ENCODE measurements at regions not wholly inside any gene's neighbourhood (a gene's known extent, or its start where the extent isn't known, plus 50 kb on each side); places are given as distances from the start of the nearest gene placed in this dataset.
"Not testable (repeated sequence)": the region's sequence is repeated elsewhere in the genome, so short reads cannot be mapped to it uniquely, and the experiment has no call there.

- no peak for DNase-seq
Measured at GRCh38 chr7:26955516-26955915, 91.1 kb upstream of the SKAP2 start.

DNA sequence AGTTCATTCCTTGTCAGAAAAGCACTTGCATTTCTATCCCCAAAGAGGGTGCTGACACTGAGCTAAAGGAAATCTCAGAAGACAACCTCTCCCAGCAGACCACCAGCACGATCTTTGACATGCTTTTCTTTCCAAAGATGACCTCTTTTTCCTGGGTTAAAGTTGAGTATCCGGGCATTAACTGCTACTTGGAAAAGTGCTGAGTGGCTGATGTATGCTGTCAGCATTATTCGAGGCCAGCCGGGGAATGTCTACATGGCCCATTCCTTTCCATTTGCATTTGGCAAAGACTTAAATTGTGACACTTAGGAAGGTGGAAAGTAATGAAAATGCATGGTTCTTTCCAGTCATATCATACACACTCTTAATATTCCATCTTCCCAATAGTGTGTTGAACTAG is 90.6 kb upstream of the SKAP2 start:
- no peak for DNase-seq

GRCh38 chr7:26951407-26951950 is 87.1 kb upstream of the SKAP2 start:
- DNase-seq: no peak

GRCh38 chr7:26950889-26951288 is 86.5 kb upstream of the SKAP2 start:
- DNase-seq: no peak

DNA sequence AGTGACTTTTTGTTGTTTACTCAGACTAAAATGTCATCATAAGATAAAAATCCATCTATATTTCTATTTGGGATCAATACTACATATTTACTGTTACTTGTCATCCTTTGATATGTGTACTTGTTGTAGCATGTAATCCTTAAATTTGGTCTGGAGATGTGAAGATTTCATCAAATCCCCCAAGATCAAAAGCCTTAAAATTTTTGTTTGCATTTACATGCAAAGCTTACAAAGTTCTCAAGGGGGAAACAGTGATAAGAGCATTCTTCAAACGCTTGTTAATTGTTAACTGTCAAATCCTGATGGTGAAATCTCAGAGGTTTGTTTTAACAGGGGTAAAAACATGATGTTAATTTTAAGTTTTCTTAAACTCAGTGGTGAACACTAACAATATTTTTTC is 84.9 kb upstream of the SKAP2 start:
- DNase-seq: no peak

- no peak for DNase-seq
Measured at GRCh38 chr7:26948617-26949118, 84.3 kb upstream of the SKAP2 start.

DNA sequence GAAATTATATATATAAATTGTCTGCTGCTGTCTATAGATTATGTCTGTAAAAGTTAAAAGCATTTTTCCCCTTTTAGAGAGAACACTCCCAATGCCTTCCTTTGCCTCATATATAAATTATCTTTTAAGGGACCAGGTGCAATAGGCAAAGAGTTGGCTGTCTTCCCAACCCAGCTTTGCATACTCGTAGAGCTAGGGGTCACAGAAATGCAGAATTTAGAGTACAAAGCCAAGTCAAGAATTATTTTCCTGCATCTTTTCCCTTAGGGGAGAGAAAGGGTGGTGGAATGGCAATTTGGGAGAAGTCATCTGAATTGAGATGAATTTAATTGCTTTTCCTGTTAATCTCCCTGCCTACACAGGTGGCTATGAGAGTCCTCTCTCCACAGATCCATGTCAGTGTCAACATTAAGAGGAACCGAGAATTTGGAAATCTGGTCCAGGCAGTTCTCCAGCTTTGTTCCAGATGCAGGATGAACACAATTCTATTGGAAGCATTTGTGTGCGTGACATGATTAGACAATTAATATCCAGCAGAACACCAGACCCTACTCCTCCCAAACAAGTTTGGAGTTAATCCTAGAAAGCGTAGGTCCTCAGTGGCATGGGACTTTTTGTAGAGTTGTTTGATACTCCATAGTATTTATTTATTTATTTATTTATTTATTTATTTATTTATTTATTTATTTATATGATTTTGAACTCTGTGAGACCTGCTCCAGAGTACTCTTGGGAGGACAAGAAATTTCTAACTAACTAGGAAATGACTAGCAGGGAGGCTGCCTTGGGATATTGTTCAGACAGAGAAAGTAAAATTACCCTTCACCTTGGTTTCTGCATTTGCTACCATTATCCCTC is 80.3 kb upstream of the SKAP2 start:
- DNase-seq: no peak

GRCh38 chr7:26937939-26938623 is 73.7 kb upstream of the SKAP2 start:
- DNase-seq: no peak

- no peak for DNase-seq
Measured at GRCh38 chr7:26937306-26937705, 72.9 kb upstream of the SKAP2 start.

- not testable (repeated sequence) for DNase-seq
Measured at GRCh38 chr7:26932616-26933015, 68.2 kb upstream of the SKAP2 start.

- no peak for DNase-seq
Measured at GRCh38 chr7:26930845-26931244, 66.5 kb upstream of the SKAP2 start.

DNA sequence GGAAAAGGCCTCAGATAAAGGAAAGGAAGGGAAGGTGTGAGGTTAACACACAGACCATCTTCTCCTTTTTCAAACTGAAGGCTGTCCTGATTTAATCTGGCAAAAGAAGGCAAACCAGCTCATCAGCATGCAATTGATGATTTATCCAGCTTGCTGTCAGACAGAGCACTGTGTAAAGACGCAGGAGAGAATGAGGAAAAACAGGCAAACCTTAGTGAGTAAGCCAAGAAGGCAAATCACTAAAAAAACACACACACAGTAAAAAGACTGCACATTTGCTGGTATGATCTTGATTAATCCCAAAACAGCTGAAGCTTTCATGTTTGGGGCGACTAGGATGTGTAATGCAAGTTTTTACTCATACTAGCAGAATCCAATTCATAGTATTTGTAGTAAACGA is 65.8 kb upstream of the SKAP2 start:
- no peak for DNase-seq

DNA sequence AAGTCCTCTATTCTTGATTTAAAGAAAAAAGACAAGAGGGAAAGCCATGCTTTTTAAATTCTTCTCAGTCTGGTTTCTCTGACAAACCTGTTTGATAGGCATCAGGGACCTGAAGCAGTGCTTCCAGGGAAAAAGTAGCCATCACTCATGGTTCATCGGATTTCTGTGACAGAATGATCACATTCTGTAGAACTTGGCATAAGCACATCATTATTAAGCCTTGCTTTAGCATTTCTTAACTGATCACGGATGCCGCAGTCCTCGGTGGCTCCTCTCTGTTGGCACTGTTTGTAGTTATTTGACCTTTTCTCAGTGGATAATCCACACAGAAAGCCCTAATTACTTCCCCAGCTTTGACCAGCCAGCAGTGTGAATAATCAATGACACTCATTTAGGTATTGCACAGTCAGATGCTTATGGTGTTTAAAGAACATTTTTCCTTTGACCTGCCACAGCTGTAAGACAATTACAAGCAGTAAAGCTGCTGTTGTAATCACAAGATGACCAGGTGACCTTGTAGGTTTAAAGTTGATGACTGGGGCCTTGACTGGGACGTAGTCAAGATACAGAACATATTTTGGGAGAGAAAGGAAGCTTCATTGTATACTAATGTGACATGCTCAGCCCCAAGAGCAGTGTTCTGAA is 64.4 kb upstream of the SKAP2 start:
- no peak for DNase-seq

- DNase-seq: no peak
Measured at GRCh38 chr7:26925768-26926167, 61.4 kb upstream of the SKAP2 start.

DNA sequence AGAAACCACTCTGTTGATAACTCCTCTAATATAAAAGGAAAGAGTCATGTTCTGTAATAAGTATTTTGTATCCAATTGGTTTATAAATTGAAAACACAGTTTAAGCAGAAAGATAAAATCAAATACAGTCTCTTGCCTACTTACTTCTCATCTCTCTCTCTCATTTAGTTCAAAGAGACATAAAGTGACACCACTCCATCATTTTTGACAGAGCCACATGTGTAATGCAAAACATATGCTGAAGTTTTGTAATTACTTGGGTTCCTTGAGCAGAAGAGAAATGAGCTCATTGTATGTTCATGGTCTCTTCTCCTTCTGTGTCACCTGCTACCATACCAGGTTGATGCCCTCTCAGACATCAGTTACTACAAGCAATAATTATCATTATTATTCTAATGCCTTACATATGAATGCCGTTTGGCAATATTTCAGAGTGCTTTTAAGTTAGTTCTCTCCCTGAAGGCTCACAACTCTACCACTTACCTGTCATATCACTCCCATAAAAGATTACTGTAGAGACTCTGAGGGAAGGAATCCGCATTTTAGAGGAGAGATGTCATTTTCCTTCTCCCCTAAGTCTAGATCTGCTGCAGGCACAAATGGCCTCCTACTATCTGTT is 59.9 kb upstream of the SKAP2 start:
- DNase-seq: no peak

GRCh38 chr7:26919906-26920493 is 55.6 kb upstream of the SKAP2 start:
- no peak for DNase-seq

DNA sequence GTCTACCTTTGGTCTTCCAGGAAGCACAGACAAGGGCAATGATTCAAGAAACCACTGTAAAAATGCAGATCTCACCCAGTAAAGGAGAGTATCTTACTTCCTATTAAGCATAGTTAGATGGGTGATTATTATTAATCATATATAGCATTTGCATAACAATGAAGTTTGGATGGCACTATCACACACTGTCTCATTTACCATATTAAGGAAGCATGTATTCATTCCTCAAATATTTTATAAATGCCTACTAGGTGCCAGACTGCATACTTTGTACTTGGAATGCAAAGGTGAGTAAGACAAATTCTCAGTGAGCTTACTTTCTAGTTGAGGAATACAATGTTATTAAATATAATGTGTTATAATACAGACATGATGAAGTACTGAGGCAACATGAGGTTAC is 53.9 kb upstream of the SKAP2 start:
- no peak for DNase-seq

- no peak for DNase-seq
Measured at GRCh38 chr7:26916779-26917320, 52.5 kb upstream of the SKAP2 start.

DNA sequence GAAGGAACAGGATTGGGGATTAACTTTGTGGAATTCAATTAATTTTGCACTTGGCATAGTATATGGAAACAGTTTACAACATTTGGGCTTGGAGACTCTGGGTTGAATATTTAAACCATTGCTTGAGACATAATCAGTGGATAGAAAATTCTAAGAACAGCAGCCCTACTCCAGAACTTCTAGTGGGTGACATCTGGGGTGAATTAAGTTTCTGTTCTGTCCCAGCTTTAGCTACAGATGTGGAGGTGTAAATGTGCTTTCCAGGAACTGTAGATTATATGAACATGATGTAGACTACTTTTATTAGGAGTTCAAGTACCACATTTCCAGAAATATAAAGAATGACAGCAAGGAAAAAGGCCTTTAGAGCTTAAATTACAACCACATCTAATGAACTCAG is 51.9 kb upstream of the SKAP2 start:
- DNase-seq: no peak

Measured in suppressor macrophage treated with lipopolysaccharide for 1 hour (primary cell).